ENCODE measurements at regions not wholly inside any gene's neighbourhood (a gene's known extent, or its start where the extent isn't known, plus 50 kb on each side); places are given as distances from the start of the nearest gene placed in this dataset.

DNA sequence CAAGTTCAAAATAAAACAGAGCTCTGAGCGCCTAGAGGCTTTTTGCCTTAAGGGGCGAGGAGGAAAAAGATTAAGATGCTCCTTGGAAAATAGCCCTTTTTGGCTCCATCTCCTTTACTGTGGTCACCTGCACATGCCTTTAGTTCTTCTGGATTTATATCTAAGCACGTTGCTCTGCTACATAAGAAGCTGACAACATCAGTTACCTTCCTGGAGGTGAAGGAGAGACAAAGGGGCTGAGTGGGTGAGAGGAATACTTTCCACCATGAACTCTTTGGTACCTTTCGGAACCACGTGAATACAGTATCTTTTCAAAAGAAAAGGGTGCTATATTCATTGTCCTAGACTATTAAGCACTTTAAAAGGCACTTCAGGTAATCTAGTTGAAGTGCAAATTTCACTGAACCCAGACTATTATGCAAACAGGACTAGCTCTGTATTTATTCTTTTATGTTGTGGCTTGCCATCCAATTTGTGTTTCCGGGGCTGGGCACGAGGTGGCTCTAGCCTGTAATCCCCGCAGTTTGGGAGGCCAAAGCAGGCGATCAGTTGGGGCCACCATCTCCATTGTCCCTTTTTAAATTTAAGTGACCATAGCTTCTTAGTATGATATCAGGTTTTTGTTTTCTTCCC lies 201.5 kb downstream of the TM9SF2 start:
- no peak overlapping the region for H3K9ac ChIP-seq (ENCODE audit: low read depth, low read length)
- no peaks in the 10 kb centered on the region for H3K36me3 ChIP-seq (ENCODE audit: control insufficient read depth, insufficient read depth, low read length)
- peaks cover 23% of the 10 kb centered on the region for H3K4me1 ChIP-seq (ENCODE audit: control insufficient read depth, insufficient read depth, low read length)
- H3K4me3 ChIP-seq (ENCODE audit: low read depth, low read length), result no peak overlapping the region
- no peaks in the 10 kb centered on the region for H3K27me3 ChIP-seq (ENCODE audit: control insufficient read depth, insufficient read depth, low read length)
- H3K9me3 ChIP-seq (ENCODE audit: control insufficient read depth, insufficient read depth, low read length), result no peaks in the 10 kb centered on the region

DNA sequence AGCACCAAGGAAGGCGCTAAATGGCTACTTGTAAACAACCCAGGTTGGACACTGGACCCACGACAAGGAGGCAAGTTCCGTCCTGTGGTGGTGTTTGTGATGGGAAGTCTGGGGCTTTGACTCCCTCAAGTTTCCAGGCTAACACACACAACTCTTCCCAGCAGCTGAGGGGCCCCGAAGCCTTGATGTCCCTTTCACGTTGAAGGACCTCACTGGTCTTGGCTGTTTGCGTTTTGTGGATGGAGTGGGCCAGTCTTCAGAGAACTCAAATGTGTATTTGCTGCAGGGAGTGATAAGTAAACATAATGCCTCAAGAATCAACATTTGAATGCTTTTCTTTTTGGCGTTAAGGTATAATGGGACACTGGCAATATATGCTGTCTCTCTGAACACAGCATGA lies 199.2 kb downstream of the TM9SF2 start:
- no peak overlapping the region for H3K9ac ChIP-seq (ENCODE audit: low read depth, low read length)
- H3K9me3 ChIP-seq (ENCODE audit: control insufficient read depth, insufficient read depth, low read length), result no peaks in the 10 kb centered on the region
- H3K36me3 ChIP-seq (ENCODE audit: control insufficient read depth, insufficient read depth, low read length), result no peaks in the 10 kb centered on the region
- no peak overlapping the region for H3K4me3 ChIP-seq (ENCODE audit: low read depth, low read length)
- H3K4me1 ChIP-seq (ENCODE audit: control insufficient read depth, insufficient read depth, low read length), result peaks cover 20% of the 10 kb centered on the region
- no peaks in the 10 kb centered on the region for H3K27me3 ChIP-seq (ENCODE audit: control insufficient read depth, insufficient read depth, low read length)

DNA sequence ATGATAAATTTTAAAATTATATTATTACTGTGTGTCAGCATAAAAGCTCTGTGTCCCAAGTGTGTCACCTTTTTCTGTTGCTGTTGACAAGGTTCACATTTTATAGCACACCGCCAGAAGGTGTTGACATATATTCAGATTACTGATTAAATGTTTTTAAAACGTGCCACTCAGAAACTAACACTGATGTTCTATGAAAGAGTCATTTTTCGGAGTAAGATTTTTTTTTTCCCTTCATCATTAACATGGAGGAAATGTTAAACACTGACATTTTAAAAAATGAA lies 197.5 kb downstream of the TM9SF2 start:
- Histone ChIP-seq H3K9me3 (ENCODE audit: control insufficient read depth, insufficient read depth, low read length) (no peaks in the 10 kb centered on the region), H3K4me3 (ENCODE audit: low read depth, low read length) (no peak overlapping the region), H3K4me1 (ENCODE audit: control insufficient read depth, insufficient read depth, low read length) (peaks cover 19% of the 10 kb centered on the region), H3K36me3 (ENCODE audit: control insufficient read depth, insufficient read depth, low read length) (no peaks in the 10 kb centered on the region), H3K27me3 (ENCODE audit: control insufficient read depth, insufficient read depth, low read length) (peaks cover 5% of the 10 kb centered on the region), H3K9ac (ENCODE audit: low read depth, low read length) (no peak overlapping the region)

DNA sequence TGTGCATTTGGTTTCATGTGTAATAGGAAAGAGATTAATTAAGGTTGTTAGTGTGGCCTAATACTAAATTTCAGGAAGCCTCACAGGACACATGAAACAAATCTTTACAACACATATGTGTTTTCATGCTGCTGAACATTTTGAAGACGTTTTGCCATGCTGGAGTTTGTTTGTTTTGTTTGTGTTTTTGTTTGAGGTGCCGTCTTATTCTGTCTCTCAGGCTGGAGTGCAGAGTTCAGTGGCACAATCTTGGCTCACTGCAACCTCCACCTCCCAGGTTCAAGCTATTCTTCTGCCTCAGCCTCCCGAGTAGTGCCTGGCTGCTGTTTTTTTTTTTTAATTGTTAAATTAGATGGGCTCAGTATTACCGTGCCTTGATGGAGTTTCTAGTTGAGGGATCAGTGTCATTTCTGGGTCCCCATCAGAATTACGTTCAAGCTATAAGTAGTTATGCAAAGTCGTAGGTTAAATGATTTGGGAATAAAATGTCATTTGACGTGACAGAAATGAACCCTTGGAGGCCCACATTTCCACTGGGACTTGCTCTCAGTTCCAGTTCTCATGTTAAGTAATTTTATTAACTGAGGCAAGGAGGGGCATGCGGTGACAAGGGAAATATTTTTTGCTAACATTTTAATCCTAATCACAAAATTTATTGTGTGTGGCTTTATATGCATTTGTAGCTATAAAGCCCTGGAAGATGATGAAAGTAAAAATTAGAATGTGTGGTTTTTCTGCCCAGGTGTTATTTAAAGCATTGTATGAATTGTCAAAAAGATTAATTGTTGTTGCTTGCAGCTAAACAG lies 196.9 kb downstream of the TM9SF2 start:
- H3K27me3 ChIP-seq (ENCODE audit: control insufficient read depth, insufficient read depth, low read length), result peaks cover 5% of the 10 kb centered on the region
- no peaks in the 10 kb centered on the region for H3K9me3 ChIP-seq (ENCODE audit: control insufficient read depth, insufficient read depth, low read length)
- H3K36me3 ChIP-seq (ENCODE audit: control insufficient read depth, insufficient read depth, low read length), result no peaks in the 10 kb centered on the region
- no peak overlapping the region for H3K9ac ChIP-seq (ENCODE audit: low read depth, low read length)
- peaks cover 18% of the 10 kb centered on the region for H3K4me1 ChIP-seq (ENCODE audit: control insufficient read depth, insufficient read depth, low read length)
- H3K4me3 ChIP-seq (ENCODE audit: low read depth, low read length), result no peak overlapping the region

DNA sequence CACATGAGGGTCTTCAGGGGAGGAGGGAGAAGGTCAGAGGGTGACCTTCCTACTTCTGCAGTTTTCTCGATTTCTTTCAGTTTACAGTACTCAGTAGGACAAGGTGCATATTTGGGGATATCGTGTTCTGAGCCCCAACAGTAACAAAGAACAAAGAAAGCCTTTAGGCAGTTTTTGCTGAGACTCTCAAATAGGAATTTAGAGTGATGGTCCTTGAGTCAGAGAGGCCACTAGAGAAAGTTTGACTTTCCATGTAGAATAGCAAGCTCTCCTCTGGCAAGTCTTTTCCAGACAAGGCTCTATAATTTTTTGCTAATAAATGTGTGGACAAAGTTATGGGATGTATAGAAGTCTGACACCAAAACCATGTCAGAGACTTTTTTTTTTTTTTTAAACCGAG lies 194.6 kb downstream of the TM9SF2 start:
- H3K27me3 ChIP-seq (ENCODE audit: control insufficient read depth, insufficient read depth, low read length), result peaks cover 15% of the 10 kb centered on the region
- no peak overlapping the region for H3K9ac ChIP-seq (ENCODE audit: low read depth, low read length)
- H3K36me3 ChIP-seq (ENCODE audit: control insufficient read depth, insufficient read depth, low read length), result no peaks in the 10 kb centered on the region
- H3K4me3 ChIP-seq (ENCODE audit: low read depth, low read length), result no peak overlapping the region
- no peaks in the 10 kb centered on the region for H3K9me3 ChIP-seq (ENCODE audit: control insufficient read depth, insufficient read depth, low read length)
- peaks cover 34% of the 10 kb centered on the region for H3K4me1 ChIP-seq (ENCODE audit: control insufficient read depth, insufficient read depth, low read length)

DNA sequence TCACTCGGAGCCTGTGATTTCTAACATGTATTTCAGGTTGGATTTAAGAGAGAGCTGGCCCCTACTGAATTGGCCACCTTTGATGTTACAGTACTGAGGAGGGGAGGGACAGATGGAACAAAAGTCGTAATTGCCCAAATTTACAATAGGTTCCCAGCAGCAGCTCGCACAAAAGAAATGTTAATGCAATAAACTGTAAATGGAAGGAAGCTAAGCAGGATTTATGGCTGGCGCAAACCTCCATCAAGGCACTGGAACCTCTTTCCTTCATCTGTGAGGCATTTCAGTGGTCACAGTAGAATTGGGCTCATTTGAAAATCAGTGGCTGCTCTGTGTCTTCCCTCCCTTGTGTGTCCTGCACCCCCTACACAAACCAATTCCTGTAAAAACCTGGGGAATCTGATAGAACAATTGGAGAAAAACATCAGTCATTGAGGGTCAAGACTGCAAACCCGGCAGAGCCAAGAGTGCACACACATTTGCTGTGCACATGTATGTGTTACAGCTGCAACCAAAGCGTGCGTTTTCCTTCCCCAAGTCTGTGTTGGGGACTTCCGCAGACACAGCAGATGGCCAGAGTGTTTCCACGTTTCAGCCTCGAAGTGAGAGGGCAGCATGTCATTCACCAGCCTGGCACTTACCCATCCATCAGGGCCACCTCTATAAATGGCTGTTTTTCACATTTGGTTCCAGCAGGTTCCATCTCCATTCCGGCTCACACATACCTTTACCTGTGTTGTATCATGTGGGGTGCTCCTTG lies 192.8 kb downstream of the TM9SF2 start:
- no peak overlapping the region for H3K9ac ChIP-seq (ENCODE audit: low read depth, low read length)
- H3K36me3 ChIP-seq (ENCODE audit: control insufficient read depth, insufficient read depth, low read length), result no peaks in the 10 kb centered on the region
- H3K9me3 ChIP-seq (ENCODE audit: control insufficient read depth, insufficient read depth, low read length), result no peaks in the 10 kb centered on the region
- peak overlapping the region; percentile 4 for H3K4me3 ChIP-seq (ENCODE audit: low read depth, low read length)
- peaks cover 47% of the 10 kb centered on the region for H3K4me1 ChIP-seq (ENCODE audit: control insufficient read depth, insufficient read depth, low read length)
- peaks cover 15% of the 10 kb centered on the region for H3K27me3 ChIP-seq (ENCODE audit: control insufficient read depth, insufficient read depth, low read length)

DNA sequence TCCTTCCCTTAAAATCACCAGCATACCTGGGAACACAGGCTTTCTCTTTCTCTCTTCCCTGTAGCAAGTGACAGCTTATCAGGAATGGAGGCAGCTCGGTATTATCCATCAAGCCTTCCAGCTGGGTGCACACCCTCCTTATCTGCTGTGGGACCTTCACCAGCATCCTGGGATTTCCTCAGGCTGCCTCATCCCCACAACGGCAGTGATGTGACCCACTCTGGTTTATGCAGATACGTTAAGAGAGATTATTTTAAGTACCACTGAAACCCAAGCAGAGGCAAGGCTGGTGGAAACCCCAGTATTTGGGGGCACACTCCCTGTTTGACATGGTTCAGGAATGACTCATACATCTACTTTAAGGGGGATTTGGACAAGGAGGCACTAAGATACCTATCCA lies 192.1 kb downstream of the TM9SF2 start:
- Histone ChIP-seq H3K4me1 (ENCODE audit: control insufficient read depth, insufficient read depth, low read length) (peaks cover 54% of the 10 kb centered on the region), H3K4me3 (ENCODE audit: low read depth, low read length) (no peak overlapping the region), H3K9me3 (ENCODE audit: control insufficient read depth, insufficient read depth, low read length) (no peaks in the 10 kb centered on the region), H3K9ac (ENCODE audit: low read depth, low read length) (no peak overlapping the region), H3K36me3 (ENCODE audit: control insufficient read depth, insufficient read depth, low read length) (no peaks in the 10 kb centered on the region), H3K27me3 (ENCODE audit: control insufficient read depth, insufficient read depth, low read length) (peaks cover 18% of the 10 kb centered on the region)

DNA sequence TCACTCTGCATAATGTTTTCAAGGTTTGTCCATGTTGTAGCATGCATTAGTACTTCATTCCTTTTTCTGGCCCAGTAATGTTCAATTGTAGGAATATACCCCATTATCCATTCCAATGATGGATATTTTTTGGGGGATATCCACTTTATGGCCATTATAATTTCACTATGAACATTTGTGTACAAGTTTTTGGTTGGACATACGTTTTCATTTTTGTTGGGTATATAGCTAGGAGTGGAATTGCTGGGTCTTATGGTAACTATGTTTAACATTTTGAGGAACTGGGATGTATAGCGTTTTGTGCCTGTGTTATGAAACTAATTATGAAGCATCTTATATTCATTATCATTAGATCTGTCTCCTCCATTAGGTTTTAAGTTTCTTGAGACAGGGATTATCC lies 191.6 kb downstream of the TM9SF2 start:
- Histone ChIP-seq H3K27me3 (ENCODE audit: control insufficient read depth, insufficient read depth, low read length) (peaks cover 18% of the 10 kb centered on the region), H3K4me1 (ENCODE audit: control insufficient read depth, insufficient read depth, low read length) (peaks cover 55% of the 10 kb centered on the region), H3K9ac (ENCODE audit: low read depth, low read length) (no peak overlapping the region), H3K36me3 (ENCODE audit: control insufficient read depth, insufficient read depth, low read length) (no peaks in the 10 kb centered on the region), H3K9me3 (ENCODE audit: control insufficient read depth, insufficient read depth, low read length) (no peaks in the 10 kb centered on the region), H3K4me3 (ENCODE audit: low read depth, low read length) (no peak overlapping the region)

DNA sequence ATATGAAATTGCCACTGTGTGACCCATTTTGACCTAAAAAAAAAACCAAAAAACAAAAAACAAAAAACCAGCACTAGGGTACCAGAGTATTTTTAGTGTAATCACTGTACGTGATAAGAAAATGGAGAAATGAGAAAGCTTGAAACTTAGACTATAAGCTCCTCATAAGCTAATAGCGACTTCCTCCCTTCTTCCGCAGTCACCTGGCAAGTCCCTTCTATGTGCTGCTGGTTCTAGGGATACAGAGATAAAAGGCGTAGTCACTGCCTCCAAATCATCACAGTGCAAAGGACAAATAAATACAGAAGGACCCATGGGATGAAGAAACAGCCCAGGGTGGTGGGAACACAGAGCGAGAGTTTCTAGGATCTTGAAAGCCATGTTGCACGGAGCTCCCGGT lies 190.3 kb downstream of the TM9SF2 start:
- H3K27me3 ChIP-seq (ENCODE audit: control insufficient read depth, insufficient read depth, low read length), result peaks cover 18% of the 10 kb centered on the region
- H3K36me3 ChIP-seq (ENCODE audit: control insufficient read depth, insufficient read depth, low read length), result no peaks in the 10 kb centered on the region

DNA sequence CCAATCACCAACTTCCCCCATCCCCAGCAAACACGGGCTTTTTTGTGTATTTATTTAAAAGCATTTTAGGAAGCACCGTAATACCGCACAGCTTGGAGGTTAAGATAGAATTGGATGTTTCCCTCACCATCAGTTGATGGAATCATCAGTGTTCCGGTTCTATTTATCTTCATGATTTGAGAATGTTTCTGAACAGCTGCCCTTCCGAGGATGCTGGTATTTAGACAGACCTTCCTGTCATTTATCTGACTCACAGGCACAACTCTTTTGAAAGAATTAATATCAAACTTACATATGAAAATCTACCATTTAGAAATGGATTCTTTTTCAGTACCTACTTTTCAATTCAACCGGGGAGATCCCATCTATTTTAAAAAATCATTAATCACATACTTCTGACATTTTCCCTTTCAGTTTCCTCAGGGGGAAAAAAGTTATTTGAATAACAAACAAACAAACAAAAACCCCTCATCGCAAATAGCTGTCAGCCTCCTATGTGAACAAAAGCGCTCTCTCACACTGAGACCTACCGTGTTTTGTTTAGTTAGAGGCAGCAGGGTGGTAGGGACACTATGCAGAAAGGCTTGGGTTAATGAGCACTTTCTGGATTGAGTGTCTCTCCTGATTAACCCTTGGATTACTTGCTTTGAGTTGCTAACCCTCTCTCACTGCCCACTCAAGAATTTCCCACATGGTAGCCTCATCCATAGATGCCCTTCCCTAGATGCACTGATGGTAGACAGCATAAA lies 189.3 kb downstream of the TM9SF2 start:
- H3K4me3 ChIP-seq (ENCODE audit: low read depth, low read length), result peak overlapping the region; percentile 3
- no peaks in the 10 kb centered on the region for H3K9me3 ChIP-seq (ENCODE audit: control insufficient read depth, insufficient read depth, low read length)
- peaks cover 71% of the 10 kb centered on the region for H3K4me1 ChIP-seq (ENCODE audit: control insufficient read depth, insufficient read depth, low read length)
- H3K9ac ChIP-seq (ENCODE audit: low read depth, low read length), result no peak overlapping the region
- peaks cover 18% of the 10 kb centered on the region for H3K27me3 ChIP-seq (ENCODE audit: control insufficient read depth, insufficient read depth, low read length)
- no peaks in the 10 kb centered on the region for H3K36me3 ChIP-seq (ENCODE audit: control insufficient read depth, insufficient read depth, low read length)

More for the DNA sequence above, 190.3 kb downstream of the TM9SF2 start:
- Histone ChIP-seq H3K4me1 (ENCODE audit: control insufficient read depth, insufficient read depth, low read length) (peaks cover 63% of the 10 kb centered on the region), H3K9ac (ENCODE audit: low read depth, low read length) (no peak overlapping the region), H3K9me3 (ENCODE audit: control insufficient read depth, insufficient read depth, low read length) (no peaks in the 10 kb centered on the region), H3K4me3 (ENCODE audit: low read depth, low read length) (no peak overlapping the region)

DNA sequence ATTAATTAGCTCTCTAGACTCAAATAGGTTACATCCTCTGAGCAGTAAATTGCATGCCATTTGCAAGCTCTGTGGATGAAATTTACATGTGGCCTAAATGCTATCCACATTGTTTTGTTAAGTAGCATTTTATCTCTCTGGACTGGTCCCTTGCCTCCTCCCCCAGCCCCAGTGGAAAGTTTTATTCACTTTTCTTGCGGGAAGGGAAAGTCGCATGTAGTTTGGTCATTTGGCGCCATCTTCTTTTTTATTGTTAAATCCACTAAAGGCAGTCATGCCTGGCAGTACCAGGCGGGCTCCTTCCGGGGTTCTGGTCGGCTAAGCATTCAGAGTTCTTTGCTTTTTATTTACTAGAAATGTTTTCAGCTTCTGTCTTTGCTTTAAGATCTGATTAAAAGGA lies 188.7 kb downstream of the TM9SF2 start:
- peak overlapping the region; percentile 3 for H3K4me3 ChIP-seq (ENCODE audit: low read depth, low read length)
- H3K9me3 ChIP-seq (ENCODE audit: control insufficient read depth, insufficient read depth, low read length), result no peaks in the 10 kb centered on the region
- H3K27me3 ChIP-seq (ENCODE audit: control insufficient read depth, insufficient read depth, low read length), result peaks cover 18% of the 10 kb centered on the region
- H3K36me3 ChIP-seq (ENCODE audit: control insufficient read depth, insufficient read depth, low read length), result no peaks in the 10 kb centered on the region
- peaks cover 71% of the 10 kb centered on the region for H3K4me1 ChIP-seq (ENCODE audit: control insufficient read depth, insufficient read depth, low read length)
- no peak overlapping the region for H3K9ac ChIP-seq (ENCODE audit: low read depth, low read length)
